ENCODE measurements at regions not wholly inside any gene's neighbourhood (a gene's known extent, or its start where the extent isn't known, plus 50 kb on each side); places are given as distances from the start of the nearest gene placed in this dataset.
"Not testable (repeated sequence)": the region's sequence is repeated elsewhere in the genome, so short reads cannot be mapped to it uniquely, and the experiment has no call there.

DNA sequence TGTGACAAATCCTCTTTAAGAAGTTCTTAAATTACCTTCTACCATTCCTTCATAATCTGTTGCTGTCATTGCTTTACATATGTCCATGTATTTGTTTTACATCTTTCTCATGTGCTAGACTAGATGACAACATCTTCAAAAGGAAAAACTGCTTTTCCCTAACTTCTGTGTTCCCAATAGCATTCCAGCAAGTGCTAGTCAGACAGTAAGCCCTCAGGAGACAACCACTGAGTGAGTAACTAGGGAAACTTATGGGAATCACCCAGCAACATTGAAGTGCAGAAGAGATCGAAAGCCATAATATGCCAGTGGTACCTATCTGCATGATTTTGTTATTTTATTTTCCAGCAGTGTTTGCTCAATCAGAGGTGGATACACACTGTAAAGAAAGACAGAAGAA, 889.7 kb upstream of the API5 start:
- H3K27ac ChIP-seq, result no peak overlapping the region
- WGBS, 2 donors, result 80 to 82% methylated on average over 1 of the region's 1 CpG

GRCh38 chr11:42434911-42435310, 876.9 kb upstream of the API5 start:
- DNase-seq; H3K36me3 ChIP-seq; FAIRE-seq; H3K4me1 ChIP-seq; ATAC-seq; H3K27me3 ChIP-seq; intact Hi-C loops (cut with DNase I); H3K4me3 ChIP-seq; H3K27ac ChIP-seq; H3K9me3 ChIP-seq: not testable (repeated sequence)
- 79 to 87% methylated on average over 25 of the region's 25 CpGs for WGBS, 2 donors

More for the DNA sequence above, 889.7 kb upstream of the API5 start:
- no peaks in the 10 kb centered on the region for H3K36me3 ChIP-seq
- intact Hi-C loops (cut with DNase I), result no loop called here
- H3K4me1 ChIP-seq, result no peaks in the 10 kb centered on the region
- DNase-seq (no peak), ATAC-seq (no peak), FAIRE-seq (no peak)
- no peaks in the 10 kb centered on the region for H3K27me3 ChIP-seq
- H3K9me3 ChIP-seq, result no peaks in the 10 kb centered on the region
- TF ChIP-seq, protein P1, sequence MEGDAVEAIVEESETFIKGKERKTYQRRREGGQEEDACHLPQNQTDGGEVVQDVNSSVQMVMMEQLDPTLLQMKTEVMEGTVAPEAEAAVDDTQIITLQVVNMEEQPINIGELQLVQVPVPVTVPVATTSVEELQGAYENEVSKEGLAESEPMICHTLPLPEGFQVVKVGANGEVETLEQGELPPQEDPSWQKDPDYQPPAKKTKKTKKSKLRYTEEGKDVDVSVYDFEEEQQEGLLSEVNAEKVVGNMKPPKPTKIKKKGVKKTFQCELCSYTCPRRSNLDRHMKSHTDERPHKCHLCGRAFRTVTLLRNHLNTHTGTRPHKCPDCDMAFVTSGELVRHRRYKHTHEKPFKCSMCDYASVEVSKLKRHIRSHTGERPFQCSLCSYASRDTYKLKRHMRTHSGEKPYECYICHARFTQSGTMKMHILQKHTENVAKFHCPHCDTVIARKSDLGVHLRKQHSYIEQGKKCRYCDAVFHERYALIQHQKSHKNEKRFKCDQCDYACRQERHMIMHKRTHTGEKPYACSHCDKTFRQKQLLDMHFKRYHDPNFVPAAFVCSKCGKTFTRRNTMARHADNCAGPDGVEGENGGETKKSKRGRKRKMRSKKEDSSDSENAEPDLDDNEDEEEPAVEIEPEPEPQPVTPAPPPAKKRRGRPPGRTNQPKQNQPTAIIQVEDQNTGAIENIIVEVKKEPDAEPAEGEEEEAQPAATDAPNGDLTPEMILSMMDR (IDR thresholded peaks at IDR 0.05), result no peak
- no peak overlapping the region for H3K4me3 ChIP-seq

GRCh38 chr11:42444406-42444805, 867.4 kb upstream of the API5 start:
- Histone ChIP-seq H3K4me1 (no peaks in the 10 kb centered on the region), H3K36me3 (no peaks in the 10 kb centered on the region), H3K9me3 (no peaks in the 10 kb centered on the region), H3K4me3 (no peak overlapping the region), H3K27me3 (no peaks in the 10 kb centered on the region), H3K27ac (no peak overlapping the region)
- FAIRE-seq, result no peak
- no peak for DNase-seq
- WGBS, 2 donors, result 46 to 63% methylated on average over 4 of the region's 4 CpGs
- intact Hi-C loops (cut with DNase I), result no loop called here
- no peak for ATAC-seq
- TF ChIP-seq, protein P1 (IDR thresholded peaks at IDR 0.05), result no peak

DNA sequence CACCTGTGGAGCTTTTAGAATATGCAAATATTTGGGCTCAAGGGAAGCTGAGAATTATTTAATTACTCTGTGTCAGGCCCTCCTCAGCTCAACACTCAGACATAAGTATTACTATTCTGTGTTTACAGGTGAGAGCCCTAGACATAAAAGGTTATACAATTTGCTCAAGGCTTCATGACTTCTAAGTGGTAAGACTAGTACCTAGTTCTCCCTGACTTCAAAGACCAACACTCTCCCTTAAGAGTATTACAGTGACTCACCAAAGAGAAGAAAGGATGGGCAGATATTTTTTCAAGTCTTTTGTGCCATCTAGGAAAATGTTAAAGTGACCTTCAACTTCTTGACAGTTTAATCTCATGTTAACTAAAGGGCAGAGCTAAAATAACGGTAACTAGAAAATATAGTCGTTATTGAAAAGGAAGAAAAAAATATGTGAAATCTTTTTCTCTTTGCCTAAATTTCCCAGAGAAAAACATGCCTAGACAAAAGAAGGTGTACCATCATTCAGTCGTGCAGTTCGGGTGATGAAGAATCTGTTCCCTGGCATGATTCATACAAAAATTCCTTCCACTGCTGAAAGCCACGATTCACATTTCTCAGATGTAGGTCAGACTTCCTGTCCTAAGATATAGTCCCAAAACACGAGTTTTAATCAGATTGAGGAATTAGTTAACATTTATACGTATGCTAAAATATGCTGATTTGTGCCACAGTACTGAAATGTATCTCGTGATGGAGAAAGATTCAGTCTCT, 849.1 kb upstream of the API5 start:
- TF ChIP-seq, protein P1 (IDR thresholded peaks at IDR 0.05), result no peak
- no peaks in the 10 kb centered on the region for H3K9me3 ChIP-seq
- H3K27ac ChIP-seq, result no peak overlapping the region
- no peak for FAIRE-seq
- intact Hi-C loops (cut with DNase I), result no loop called here
- ATAC-seq, result no peak
- DNase-seq, result no peak
- 51 to 58% methylated on average over 8 of the region's 8 CpGs for WGBS, 2 donors
- H3K4me3 ChIP-seq, result no peak overlapping the region
- no peaks in the 10 kb centered on the region for H3K27me3 ChIP-seq
- H3K4me1 ChIP-seq, result no peaks in the 10 kb centered on the region
- no peaks in the 10 kb centered on the region for H3K36me3 ChIP-seq

- WGBS, 2 donors, result 52 to 69% methylated on average over 2 of the region's 2 CpGs
- ATAC-seq, result no peak
- intact Hi-C loops (cut with DNase I), result no loop called here
These were observed 846.2 kb upstream of the API5 start for GRCh38 chr11:42465623-42466022.

More at GRCh38 chr11:42465623-42466022, 846.2 kb upstream of the API5 start:
- FAIRE-seq (no peak), DNase-seq (no peak)
- Histone ChIP-seq H3K4me3 (no peak overlapping the region), H3K4me1 (no peaks in the 10 kb centered on the region), H3K36me3 (no peaks in the 10 kb centered on the region), H3K27ac (no peak overlapping the region), H3K27me3 (no peaks in the 10 kb centered on the region), H3K9me3 (no peaks in the 10 kb centered on the region)
- TF ChIP-seq, protein P1 (IDR thresholded peaks at IDR 0.05), result no peak
